Mesodermal cell (in vitro differentiated cells): ENCODE measurements at regions not wholly inside any gene's neighbourhood (a gene's known extent, or its start where the extent isn't known, plus 50 kb on each side); places are given as distances from the start of the nearest gene placed in this dataset.

Experiments
- H3K27ac ChIP-seq: 2 replicates; pipeline ENCODE4 v1.7.0; 2013; ENCODE audit warnings: mild to moderate bottlenecking, low read depth, low read length, moderate library complexity; ENCODE audit not compliant: severe bottlenecking
- H3K36me3 ChIP-seq: 2 replicates; pipeline ENCODE4 v1.7.1; 2013; ENCODE audit warnings: mild to moderate bottlenecking, low read length, moderate library complexity; ENCODE audit not compliant: control insufficient read depth, insufficient read depth
- H3K4me1 ChIP-seq: one replicate; pipeline ENCODE4 v1.7.1; 2013; ENCODE audit warnings: mild to moderate bottlenecking, low read length; ENCODE audit not compliant: insufficient read depth, control insufficient read depth, poor library complexity, severe bottlenecking
- H3K4me3 ChIP-seq: 2 replicates; pipeline ENCODE4 v1.7.0; 2013; ENCODE audit warnings: low read length, control low read depth, mild to moderate bottlenecking; ENCODE audit not compliant: insufficient read depth, poor library complexity, severe bottlenecking; ENCODE audit errors: extremely low read depth
- H3K9me3 ChIP-seq: 2 replicates; pipeline ENCODE4 v1.7.1; 2013; ENCODE audit warnings: mild to moderate bottlenecking, low read length, moderate library complexity; ENCODE audit not compliant: control insufficient read depth
- WGBS, 2 experiments: methylation state at CpG; one replicate each; pipeline ENCODE4 v1.1.5; 2013; ENCODE audit warnings: missing lambda C conversion rate in 2 of 2; ENCODE audit not compliant: insufficient coverage in 2 of 2; 5-methylcytosine and 5-hydroxymethylcytosine counted together

DNA sequence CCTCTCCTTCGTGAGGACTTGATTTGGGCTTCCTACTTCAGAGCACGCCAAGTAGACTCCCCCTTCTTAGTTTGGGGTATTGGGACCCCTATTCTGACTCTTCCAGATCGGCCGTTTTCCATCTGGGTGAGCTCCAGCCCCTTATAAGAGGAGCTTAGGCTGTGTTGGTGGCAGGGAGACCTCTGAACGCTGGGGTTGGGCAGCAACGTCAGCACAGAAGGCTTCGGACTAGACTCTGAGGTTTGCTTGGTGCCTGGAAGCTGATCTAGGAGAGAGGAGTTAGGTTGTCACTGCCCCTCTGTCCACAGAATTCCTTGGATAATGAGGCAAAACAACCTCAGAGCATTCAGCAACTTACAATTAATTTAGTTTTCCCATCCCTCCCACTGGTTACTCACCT is 99.2 kb upstream of the RTL1 start:
- H3K4me1 ChIP-seq: no peaks in the 10 kb centered on the region
- 81% methylated on average over 7 of the region's 7 CpGs; no CpG with 5 or more reads in 1 of the 2 experiments for WGBS, 2 experiments
- H3K36me3 ChIP-seq: no peaks in the 10 kb centered on the region
- H3K4me3 ChIP-seq: no peak overlapping the region
- no peak overlapping the region for H3K27ac ChIP-seq
- H3K9me3 ChIP-seq: no peaks in the 10 kb centered on the region

DNA sequence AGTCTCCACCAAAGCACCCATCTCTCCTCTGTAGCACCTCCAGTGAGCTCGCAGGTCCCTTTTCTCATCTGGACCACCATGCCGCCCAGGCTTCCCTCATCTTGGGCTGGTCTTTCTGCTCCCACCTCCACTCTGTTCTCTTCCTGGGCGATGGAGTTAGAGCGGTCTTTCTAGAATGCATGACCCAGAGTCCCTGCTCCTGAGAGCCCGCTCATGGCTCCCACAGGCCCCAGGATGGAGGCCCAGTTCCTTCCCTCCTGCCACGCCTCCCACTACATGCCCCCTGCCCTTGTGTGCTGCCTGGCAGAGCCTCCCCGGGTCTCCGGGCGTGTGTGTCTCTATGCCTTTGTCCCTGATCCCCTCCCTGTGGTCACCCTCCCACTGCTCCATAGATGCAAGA is 100.7 kb upstream of the RTL1 start:
- H3K9me3 ChIP-seq: no peaks in the 10 kb centered on the region
- no peak overlapping the region for H3K4me3 ChIP-seq
- 86 to 90% methylated on average over 8 to 9 of the region's 9 CpGs for WGBS, 2 experiments
- no peaks in the 10 kb centered on the region for H3K4me1 ChIP-seq
- H3K27ac ChIP-seq: no peak overlapping the region
- H3K36me3 ChIP-seq: no peaks in the 10 kb centered on the region

DNA sequence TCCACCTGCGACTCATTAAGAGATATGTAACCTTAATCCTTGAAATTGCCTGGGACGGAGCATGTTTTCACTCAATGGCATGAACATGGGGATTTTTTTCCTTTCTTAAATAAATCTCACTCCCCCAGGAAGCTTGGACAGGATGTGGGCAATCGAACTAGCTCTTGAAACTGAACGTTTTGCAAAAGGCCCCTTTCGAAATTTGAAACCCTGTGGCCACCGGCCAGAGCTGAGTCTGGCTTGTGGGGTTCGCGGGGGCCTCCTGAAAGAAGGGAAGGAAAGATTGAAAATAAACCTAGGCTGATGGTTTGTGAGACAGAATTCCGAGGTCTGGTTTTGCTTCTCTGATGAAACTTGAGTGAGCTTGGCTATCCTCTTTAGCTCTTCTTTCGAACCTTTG is 101.4 kb upstream of the RTL1 start:
- Histone ChIP-seq H3K9me3 (no peaks in the 10 kb centered on the region), H3K4me1 (no peaks in the 10 kb centered on the region), H3K27ac (no peak overlapping the region), H3K36me3 (no peaks in the 10 kb centered on the region), H3K4me3 (no peak overlapping the region)
- WGBS, 2 experiments: 75 to 76% methylated on average over 8 to 9 of the region's 10 CpGs

DNA sequence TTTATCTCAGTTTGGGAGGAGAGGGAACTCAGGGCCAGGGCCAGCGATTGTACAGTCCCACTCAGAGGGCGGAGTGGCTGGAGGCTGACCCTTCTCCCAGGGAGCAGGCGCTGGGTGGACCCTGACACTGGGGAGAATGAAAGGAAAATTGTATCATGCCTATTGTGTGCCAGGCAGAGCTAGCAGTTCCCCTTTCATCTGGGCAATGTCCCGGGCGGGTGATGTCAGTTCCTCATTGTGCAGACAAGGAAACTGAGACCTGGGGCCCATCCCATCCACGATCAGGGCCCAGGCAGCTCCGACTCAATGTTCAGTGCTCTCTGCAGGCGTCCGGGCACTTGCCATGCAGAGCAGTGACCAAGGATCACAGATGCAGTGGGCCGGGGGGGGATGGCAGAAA is 101.9 kb upstream of the RTL1 start:
- no peaks in the 10 kb centered on the region for H3K9me3 ChIP-seq
- H3K36me3 ChIP-seq: no peaks in the 10 kb centered on the region
- H3K4me3 ChIP-seq: no peak overlapping the region
- 92 to 93% methylated on average over 8 to 10 of the region's 10 CpGs for WGBS, 2 experiments
- no peak overlapping the region for H3K27ac ChIP-seq
- H3K4me1 ChIP-seq: no peaks in the 10 kb centered on the region

DNA sequence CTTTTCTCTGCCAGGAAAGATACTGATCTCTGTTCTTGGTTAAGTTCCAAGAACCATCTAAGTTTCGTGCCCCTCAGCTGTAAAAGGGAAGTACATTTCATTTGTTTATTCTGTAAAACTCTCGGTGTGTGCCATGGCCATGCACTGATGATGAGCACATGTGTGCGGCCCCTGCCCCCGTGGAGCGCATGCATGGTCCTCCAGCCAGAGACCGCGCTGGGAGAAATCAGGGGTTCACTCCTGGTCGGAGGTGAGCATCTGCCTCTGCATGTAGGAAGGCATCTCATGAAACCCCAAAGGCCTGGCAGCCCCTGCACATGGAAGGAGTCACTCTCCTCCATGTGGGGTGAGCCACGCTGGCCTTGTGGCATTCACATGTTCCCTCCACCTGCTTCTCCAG is 102.5 kb upstream of the RTL1 start:
- 94 to 97% methylated on average over 9 of the region's 9 CpGs for WGBS, 2 experiments
- no peak overlapping the region for H3K27ac ChIP-seq
- no peak overlapping the region for H3K4me3 ChIP-seq
- no peaks in the 10 kb centered on the region for H3K9me3 ChIP-seq
- no peaks in the 10 kb centered on the region for H3K36me3 ChIP-seq
- H3K4me1 ChIP-seq: no peaks in the 10 kb centered on the region

DNA sequence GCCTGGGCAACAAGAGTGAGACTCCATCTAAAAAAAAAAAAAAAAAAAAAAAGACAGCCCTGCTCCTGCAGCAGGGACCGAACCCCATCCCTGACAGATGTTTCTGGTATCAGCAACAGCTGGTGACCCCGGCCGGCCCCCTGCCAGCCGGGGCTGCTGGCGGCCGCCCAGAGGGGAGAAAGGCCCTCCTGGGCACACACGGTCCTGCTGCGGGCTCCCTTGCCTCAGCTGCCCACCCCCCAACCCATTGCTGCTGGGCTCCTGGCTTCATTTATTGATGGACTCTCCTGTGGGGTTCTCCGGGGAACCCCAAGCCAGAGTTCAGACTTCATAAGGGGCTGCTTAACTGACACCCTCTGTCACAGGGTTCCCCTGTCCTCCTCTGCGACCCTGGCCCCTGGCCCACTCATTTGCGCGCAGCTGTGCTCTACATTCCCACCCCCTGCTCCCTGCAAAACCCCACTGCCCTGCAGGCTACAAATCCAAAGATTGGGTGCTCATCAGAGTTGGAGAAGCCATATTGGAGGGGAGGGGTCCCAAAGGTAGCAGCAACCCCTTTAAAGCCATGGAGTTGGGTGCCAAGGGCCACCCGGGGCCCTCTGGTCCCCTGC is 103.6 kb upstream of the RTL1 start:
- Histone ChIP-seq H3K4me3 (no peak overlapping the region), H3K27ac (no peak overlapping the region), H3K36me3 (no peaks in the 10 kb centered on the region), H3K4me1 (no peaks in the 10 kb centered on the region), H3K9me3 (no peaks in the 10 kb centered on the region)
- WGBS, 2 experiments: 89 to 94% methylated on average over 3 to 9 of the region's 13 CpGs

DNA sequence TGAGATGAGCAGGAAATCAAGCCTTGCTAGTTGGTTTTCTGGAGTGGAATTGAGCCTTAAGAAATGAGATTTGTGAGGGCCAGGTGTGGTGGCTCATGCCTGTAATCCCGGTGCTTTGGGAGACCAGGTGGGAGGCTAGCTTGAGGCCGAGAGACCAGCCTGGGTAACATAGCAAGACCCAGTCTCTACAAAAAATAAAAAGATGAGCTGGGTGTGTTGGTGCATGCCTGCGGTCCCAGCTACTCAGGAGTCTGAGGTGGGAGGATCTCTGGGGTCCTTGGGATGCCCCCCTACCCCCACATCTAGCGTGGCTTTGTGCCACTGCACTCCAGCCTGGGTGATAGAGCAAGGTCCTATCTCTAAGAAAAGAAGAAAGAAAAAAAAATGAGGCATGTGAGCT is 104.2 kb upstream of the RTL1 start:
- Histone ChIP-seq H3K4me3 (no peak overlapping the region), H3K36me3 (no peaks in the 10 kb centered on the region), H3K9me3 (no peaks in the 10 kb centered on the region), H3K4me1 (no peaks in the 10 kb centered on the region), H3K27ac (no peak overlapping the region)
- no CpG with 5 or more reads among the region's 4 CpGs for WGBS, 2 experiments

DNA sequence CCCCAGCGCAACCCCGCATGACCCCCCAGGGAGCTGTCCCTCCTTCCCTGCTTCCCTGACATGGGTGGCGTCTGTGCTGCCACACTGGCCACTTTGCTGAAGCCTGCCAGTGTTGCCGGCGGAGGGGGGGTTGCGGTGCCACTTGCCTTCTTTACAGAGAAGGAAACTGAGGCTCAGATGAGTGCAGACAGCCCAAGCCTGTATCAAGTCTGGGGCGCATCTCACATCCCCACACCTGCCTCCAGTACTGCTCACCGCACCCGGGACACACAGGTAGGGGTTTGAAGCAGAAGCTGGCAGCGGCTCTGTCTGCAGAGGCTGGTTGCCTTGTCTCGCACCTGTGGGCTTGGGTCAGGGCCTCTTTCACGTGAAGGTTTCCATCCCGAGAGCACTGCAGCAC is 104.7 kb upstream of the RTL1 start:
- no peak overlapping the region for H3K27ac ChIP-seq
- H3K4me3 ChIP-seq: no peak overlapping the region
- no peaks in the 10 kb centered on the region for H3K9me3 ChIP-seq
- WGBS, 2 experiments: 97% methylated on average over 10 to 11 of the region's 13 CpGs
- no peaks in the 10 kb centered on the region for H3K36me3 ChIP-seq
- H3K4me1 ChIP-seq: no peaks in the 10 kb centered on the region

DNA sequence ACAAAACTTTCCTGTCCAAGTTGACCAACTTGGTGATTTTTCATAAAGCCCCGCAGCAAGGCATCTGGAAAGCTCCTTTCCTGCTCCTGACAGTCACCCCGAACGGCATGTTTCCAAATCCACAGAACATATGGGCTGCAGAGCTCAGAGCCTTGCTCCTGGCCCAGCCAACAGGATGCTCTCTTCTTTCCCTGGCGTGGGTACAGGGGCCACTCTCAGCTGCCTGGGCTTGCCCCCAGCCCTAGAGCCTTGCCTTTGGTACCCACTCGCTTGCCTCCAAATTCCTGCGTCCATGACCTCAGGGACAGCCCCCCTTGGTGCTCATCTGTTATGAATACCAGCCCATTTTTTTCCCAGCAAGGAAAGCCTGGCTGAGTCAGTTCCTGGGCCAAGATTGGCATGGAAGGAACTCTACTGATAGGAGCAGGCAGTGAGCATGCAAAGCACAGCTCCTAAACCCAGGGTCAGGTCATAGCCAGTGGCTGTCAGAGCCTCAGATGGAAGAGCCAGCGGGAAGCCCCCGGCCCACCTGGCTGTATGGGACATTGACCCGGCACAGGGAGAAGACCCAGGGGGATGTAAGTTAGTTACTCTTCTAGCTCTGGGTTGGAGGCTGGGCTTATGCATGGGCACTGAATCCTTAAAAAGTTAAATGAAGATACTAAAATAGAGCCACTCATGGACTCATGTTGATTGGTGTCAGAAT is 105.3 kb upstream of the RTL1 start:
- Histone ChIP-seq H3K9me3 (no peaks in the 10 kb centered on the region), H3K4me3 (no peak overlapping the region), H3K27ac (no peak overlapping the region), H3K36me3 (no peaks in the 10 kb centered on the region), H3K4me1 (no peaks in the 10 kb centered on the region)
- 90 to 96% methylated on average over 9 of the region's 9 CpGs for WGBS, 2 experiments

DNA sequence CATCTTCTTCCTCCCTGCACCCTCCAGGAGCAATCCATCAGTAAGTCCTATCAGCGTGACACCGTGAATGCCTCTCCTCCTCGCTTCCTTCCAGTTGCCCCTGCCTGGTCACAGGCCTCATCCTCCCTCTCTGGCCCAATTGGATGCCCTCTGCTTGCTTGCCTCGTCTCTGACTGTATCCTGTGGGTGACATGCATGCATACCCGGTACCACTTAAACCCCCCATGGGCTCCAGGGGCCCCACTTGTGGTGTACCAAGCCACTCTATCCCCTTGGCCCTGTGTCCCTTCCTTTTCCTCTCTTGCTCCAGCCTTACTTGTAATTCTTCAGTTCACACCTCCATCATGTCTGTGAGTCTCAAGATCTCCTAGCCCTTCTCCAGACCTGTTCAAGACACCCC is 106.0 kb upstream of the RTL1 start:
- Histone ChIP-seq H3K4me3 (no peak overlapping the region), H3K36me3 (no peaks in the 10 kb centered on the region), H3K4me1 (no peaks in the 10 kb centered on the region), H3K27ac (no peak overlapping the region), H3K9me3 (no peaks in the 10 kb centered on the region)
- WGBS, 2 experiments: 84 to 90% methylated on average over 4 to 5 of the region's 5 CpGs

DNA sequence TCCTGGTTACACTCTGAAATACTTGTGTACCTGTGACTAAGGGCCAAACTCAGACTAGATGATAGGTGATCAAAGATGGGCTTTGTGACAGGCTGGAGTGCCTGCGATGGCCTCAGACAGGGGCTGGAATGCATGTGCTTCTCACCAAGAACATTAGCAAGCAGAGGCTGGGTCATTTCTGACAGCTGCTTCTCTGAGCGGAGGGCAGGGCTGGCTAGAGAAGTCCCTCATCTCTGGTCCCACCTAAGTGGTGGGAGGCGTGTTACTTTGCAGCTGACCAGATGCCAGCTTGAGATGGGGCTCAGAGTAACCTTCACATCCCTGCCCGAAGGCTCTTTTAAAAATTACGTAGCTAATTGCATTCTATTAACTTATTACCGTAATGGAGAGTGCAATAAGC is 106.8 kb upstream of the RTL1 start:
- WGBS, 2 experiments: 89 to 93% methylated on average over 3 to 5 of the region's 6 CpGs
- Histone ChIP-seq H3K9me3 (no peaks in the 10 kb centered on the region), H3K27ac (no peak overlapping the region), H3K4me1 (no peaks in the 10 kb centered on the region), H3K36me3 (no peaks in the 10 kb centered on the region), H3K4me3 (no peak overlapping the region)
